Kidney glomerular epithelial cell (primary cell): ENCODE measurements at regions not wholly inside any gene's neighbourhood (a gene's known extent, or its start where the extent isn't known, plus 50 kb on each side); places are given as distances from the start of the nearest gene placed in this dataset.
"Not testable (repeated sequence)": the region's sequence is repeated elsewhere in the genome, so short reads cannot be mapped to it uniquely, and the experiment has no call there.

Source experiments
- DNase-seq: peaks from one replicate; lab custom pipeline; 2025; lab: John Stamatoyannopoulos, UW

- no peak for DNase-seq
Measured at GRCh38 chr9:33695299-33695698, 100.1 kb upstream of the PRSS3 start.

GRCh38 chr9:33695856-33696255 lies 99.5 kb upstream of the PRSS3 start:
- no peak for DNase-seq

- DNase-seq: no peak
Measured at GRCh38 chr9:33697171-33697570, 98.2 kb upstream of the PRSS3 start.

- no peak for DNase-seq
Measured at GRCh38 chr9:33698267-33698666, 97.1 kb upstream of the PRSS3 start.

- DNase-seq: not testable (repeated sequence)
Measured at GRCh38 chr9:33700940-33701339, 94.4 kb upstream of the PRSS3 start.

GRCh38 chr9:33703430-33704102 lies 91.8 kb upstream of the PRSS3 start:
- DNase-seq: no peak

GRCh38 chr9:33705440-33705839 lies 89.9 kb upstream of the PRSS3 start:
- not testable (repeated sequence) for DNase-seq

GRCh38 chr9:33708441-33708840 lies 86.9 kb upstream of the PRSS3 start:
- DNase-seq: no peak

- DNase-seq: no peak
Measured at GRCh38 chr9:33709269-33709668, 86.1 kb upstream of the PRSS3 start.

GRCh38 chr9:33711418-33711817 lies 83.9 kb upstream of the PRSS3 start:
- DNase-seq: not testable (repeated sequence)

GRCh38 chr9:33714989-33715388 lies 80.4 kb upstream of the PRSS3 start:
- no peak for DNase-seq

- DNase-seq: no peak
Measured at GRCh38 chr9:33718987-33719386, 76.4 kb upstream of the PRSS3 start.

- DNase-seq: no peak
Measured at GRCh38 chr9:33719581-33720374, 75.6 kb upstream of the PRSS3 start.

- peak; percentile 73 for DNase-seq
Measured at GRCh38 chr9:33721674-33722358, 73.5 kb upstream of the PRSS3 start.

GRCh38 chr9:33722359-33722675 lies 73.0 kb upstream of the PRSS3 start:
- no peak for DNase-seq

- DNase-seq: no peak
Measured at GRCh38 chr9:33728613-33729012, 66.7 kb upstream of the PRSS3 start.

- DNase-seq: no peak
Measured at GRCh38 chr9:33731142-33731541, 64.2 kb upstream of the PRSS3 start.

GRCh38 chr9:33731625-33732024 lies 63.7 kb upstream of the PRSS3 start:
- no peak for DNase-seq

GRCh38 chr9:33734247-33734940 lies 61.0 kb upstream of the PRSS3 start:
- not testable (repeated sequence) for DNase-seq

- not testable (repeated sequence) for DNase-seq
Measured at GRCh38 chr9:33734941-33735835, 60.2 kb upstream of the PRSS3 start.

- DNase-seq: peak; percentile 58
Measured at GRCh38 chr9:33737811-33738606, 57.4 kb upstream of the PRSS3 start.
